Calu3 (cell line): ENCODE measurements at regions not wholly inside any gene's neighbourhood (a gene's known extent, or its start where the extent isn't known, plus 50 kb on each side); places are given as distances from the start of the nearest gene placed in this dataset.

Experiments used
- BruUV-seq: library from RNA; stranded (reverse); fragments of 400-500 nt; replicated peaks from 2 replicates; lab custom pipeline; 2021; lab: Mats Ljungman, UMichigan
- CTCF ChIA-PET: fragments of 300-600 bp; sonication (Branson Sonifier 250); formaldehyde crosslinking; loops from one replicate; lab custom pipeline; 2022; ENCODE audit warnings: antibody characterized with exemption; lab: Charles Lee
- DNase-seq: peaks from one replicate; pipeline ENCODE4 v3.0.0; 2022
- H3K27ac Mint-ChIP-seq: one replicate; pipeline ENCODE4 v1.8.0; 2022; ENCODE audit warnings: mixed read lengths; ENCODE audit not compliant: unreplicated experiment
- H3K27me3 Mint-ChIP-seq: one replicate; pipeline ENCODE4 v1.8.0; 2022; ENCODE audit warnings: mixed read lengths; ENCODE audit not compliant: unreplicated experiment
- H3K36me3 Mint-ChIP-seq: one replicate; pipeline ENCODE4 v1.8.0; 2022; ENCODE audit warnings: mild to moderate bottlenecking, moderate library complexity, mixed read lengths; ENCODE audit not compliant: insufficient read depth, unreplicated experiment
- H3K4me1 Mint-ChIP-seq: one replicate; pipeline ENCODE4 v1.8.0; 2022; ENCODE audit warnings: mild to moderate bottlenecking, low read depth, mixed read lengths; ENCODE audit not compliant: unreplicated experiment
- H3K4me3 Mint-ChIP-seq: one replicate; pipeline ENCODE4 v1.8.0; 2022; ENCODE audit warnings: mild to moderate bottlenecking, low read depth, moderate library complexity, mixed read lengths; ENCODE audit not compliant: unreplicated experiment
- H3K9me3 Mint-ChIP-seq: one replicate; pipeline ENCODE4 v1.8.0; 2022; ENCODE audit warnings: low read depth, mixed read lengths; ENCODE audit not compliant: unreplicated experiment
- intact Hi-C: fragments of 100-400 bp; cut with micrococcal nuclease; formaldehyde crosslinking; loops from one replicate; pipeline ENCODE4 v1.10.0; 2022; ENCODE audit not compliant: unreplicated experiment
- TF ChIP-seq, protein P1 (sequence below): fragments of 200-600 bp; IDR thresholded peaks from one replicate; pipeline ENCODE4 v1.8.0; 2022; ENCODE audit warnings: antibody characterized with exemption; ENCODE audit not compliant: unreplicated experiment

DNA sequence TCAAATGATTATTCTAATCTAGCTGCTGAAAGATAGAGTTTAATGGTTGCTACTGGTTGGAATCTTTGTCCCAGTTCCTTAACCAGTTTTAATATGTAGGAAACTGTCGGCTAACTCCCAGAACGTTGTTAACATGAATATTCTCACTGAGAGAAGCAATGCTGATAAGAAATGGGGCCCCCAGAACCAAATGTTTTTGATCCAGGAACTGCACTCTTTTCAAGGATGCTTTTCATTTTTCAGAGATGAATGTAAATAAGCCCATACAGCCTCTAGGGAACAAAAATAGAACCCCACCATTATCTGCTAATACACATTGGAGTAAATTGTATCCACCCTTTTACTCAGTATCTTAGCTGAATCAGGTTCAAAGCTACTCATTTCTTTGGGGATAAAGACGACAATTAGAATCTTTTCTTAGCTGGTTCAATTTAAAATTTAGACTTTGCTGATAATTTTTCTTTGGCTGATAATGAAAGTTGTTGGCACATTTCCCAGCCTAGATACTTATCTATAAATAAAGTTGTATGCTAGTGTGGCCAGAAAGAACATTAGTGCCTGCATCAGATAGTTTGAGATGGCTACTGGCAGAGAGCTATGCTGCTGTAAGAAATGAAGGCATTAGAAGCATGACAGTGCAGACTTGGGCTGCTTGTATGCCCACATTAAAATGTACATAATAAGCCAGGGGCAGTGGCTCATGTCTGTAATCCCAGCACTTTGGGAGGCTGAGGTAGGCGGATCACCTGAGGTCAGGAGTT, 323.3 kb upstream of the PDGFD start:
- CTCF ChIA-PET: no interaction called here

DNA sequence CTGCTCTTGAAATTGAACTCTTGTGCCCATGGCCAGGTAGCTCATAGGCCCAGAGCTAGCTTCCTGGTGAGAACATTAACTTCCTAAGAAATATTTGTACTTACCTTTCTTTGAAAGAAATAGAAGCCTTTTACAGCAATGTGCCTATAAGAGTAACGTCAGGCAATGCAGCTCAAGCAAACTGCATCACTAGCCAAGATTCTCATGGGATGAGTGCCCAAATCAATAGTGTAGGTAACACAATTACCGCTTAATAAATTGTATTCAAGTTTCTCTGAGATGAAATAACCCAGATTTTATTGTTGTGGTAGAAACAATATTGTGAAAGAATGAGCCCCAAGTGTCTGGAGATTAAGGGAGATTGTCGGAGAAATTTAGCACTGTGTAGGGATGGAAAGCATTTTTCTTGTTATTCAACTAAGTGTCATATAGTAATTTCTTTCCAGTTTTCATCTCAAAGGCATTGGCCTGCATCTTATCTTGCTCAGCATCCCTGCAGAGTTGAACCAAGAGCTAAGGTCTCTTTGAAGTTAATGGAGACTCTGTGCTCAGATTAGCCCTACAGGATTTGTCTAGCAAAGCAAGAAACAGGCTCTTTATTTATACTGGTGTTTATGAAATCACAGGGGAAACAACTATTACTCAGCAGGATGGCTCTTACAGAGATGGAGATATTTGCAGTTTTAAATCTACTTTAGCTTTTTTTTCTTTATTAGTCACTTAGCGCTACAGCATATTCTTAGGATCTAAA, 321.0 kb upstream of the PDGFD start:
- H3K4me1 Mint-ChIP-seq: no peaks in the 10 kb centered on the region
- DNase-seq: no peak
- no peak overlapping the region for H3K27ac Mint-ChIP-seq
- H3K36me3 Mint-ChIP-seq: no peaks in the 10 kb centered on the region
- TF ChIP-seq, protein P1, sequence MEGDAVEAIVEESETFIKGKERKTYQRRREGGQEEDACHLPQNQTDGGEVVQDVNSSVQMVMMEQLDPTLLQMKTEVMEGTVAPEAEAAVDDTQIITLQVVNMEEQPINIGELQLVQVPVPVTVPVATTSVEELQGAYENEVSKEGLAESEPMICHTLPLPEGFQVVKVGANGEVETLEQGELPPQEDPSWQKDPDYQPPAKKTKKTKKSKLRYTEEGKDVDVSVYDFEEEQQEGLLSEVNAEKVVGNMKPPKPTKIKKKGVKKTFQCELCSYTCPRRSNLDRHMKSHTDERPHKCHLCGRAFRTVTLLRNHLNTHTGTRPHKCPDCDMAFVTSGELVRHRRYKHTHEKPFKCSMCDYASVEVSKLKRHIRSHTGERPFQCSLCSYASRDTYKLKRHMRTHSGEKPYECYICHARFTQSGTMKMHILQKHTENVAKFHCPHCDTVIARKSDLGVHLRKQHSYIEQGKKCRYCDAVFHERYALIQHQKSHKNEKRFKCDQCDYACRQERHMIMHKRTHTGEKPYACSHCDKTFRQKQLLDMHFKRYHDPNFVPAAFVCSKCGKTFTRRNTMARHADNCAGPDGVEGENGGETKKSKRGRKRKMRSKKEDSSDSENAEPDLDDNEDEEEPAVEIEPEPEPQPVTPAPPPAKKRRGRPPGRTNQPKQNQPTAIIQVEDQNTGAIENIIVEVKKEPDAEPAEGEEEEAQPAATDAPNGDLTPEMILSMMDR: no peak
- H3K27me3 Mint-ChIP-seq: no peaks in the 10 kb centered on the region
- H3K9me3 Mint-ChIP-seq: peaks cover 4% of the 10 kb centered on the region
- no peak overlapping the region for H3K4me3 Mint-ChIP-seq
- intact Hi-C loops: no loop called here
- BruUV-seq: no TSS peak
- CTCF ChIA-PET: no interaction called here

More for the DNA sequence above, 323.3 kb upstream of the PDGFD start:
- BruUV-seq: no TSS peak
- peaks cover 7% of the 10 kb centered on the region for H3K9me3 Mint-ChIP-seq
- H3K27me3 Mint-ChIP-seq: no peaks in the 10 kb centered on the region
- TF ChIP-seq, protein P1: no peak
- no peak overlapping the region for H3K27ac Mint-ChIP-seq
- H3K36me3 Mint-ChIP-seq: no peaks in the 10 kb centered on the region
- DNase-seq: no peak
- H3K4me1 Mint-ChIP-seq: no peaks in the 10 kb centered on the region
- H3K4me3 Mint-ChIP-seq: no peak overlapping the region
- intact Hi-C loops: no loop called here

DNA sequence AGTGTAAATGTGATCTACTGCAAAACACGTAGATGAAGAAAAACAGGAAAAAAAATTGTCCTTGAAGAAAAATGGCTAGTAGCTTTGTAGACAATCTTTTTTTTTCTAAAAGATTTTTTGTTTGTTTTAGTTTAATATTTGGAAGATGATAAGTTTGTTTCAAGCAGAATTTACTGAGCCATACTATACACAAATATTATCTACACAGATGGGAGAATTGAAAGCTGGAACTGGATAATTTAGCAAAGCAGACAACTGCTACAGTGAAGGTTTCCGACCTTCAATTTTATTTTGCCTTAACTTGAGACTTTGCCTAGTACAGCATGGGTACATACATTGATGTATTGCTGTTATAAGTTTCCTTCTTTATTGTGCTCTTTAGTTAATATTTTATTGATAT, 313.0 kb upstream of the PDGFD start:
- Mint-ChIP-seq H3K4me1 (peaks cover 8% of the 10 kb centered on the region), H3K36me3 (no peaks in the 10 kb centered on the region), H3K27me3 (no peaks in the 10 kb centered on the region), H3K27ac (no peak overlapping the region), H3K4me3 (no peak overlapping the region), H3K9me3 (no peaks in the 10 kb centered on the region)
- DNase-seq: no peak
- intact Hi-C loops: no loop called here
- no TSS peak for BruUV-seq
- CTCF ChIA-PET: no interaction called here
- TF ChIP-seq, protein P1: no peak

DNA sequence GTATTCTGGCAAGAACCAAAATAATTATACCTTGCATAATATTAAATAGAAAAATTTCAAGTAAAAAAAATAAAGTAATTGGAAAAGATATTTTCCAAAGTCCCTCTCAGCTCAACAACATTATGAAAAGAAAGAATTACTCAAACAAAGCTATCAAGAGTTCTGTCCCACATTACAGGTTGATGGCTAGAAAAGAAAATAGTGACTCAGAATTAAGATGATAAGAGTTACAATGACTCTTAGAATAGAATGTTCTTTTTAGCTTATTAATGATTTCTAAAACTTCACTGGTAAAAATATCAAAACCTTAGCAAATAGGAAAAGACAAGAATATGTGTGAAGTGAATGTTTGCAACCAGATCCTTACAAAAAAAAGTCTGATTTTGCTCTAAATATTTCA, 312.5 kb upstream of the PDGFD start:
- CTCF ChIA-PET: no interaction called here
- Mint-ChIP-seq H3K27me3 (no peaks in the 10 kb centered on the region), H3K27ac (no peak overlapping the region), H3K36me3 (no peaks in the 10 kb centered on the region), H3K9me3 (no peaks in the 10 kb centered on the region), H3K4me1 (peaks cover 8% of the 10 kb centered on the region), H3K4me3 (no peak overlapping the region)
- no TSS peak for BruUV-seq
- DNase-seq: no peak
- TF ChIP-seq, protein P1: no peak
- intact Hi-C loops: no loop called here
